ENCODE measurements at regions not wholly inside any gene's neighbourhood (a gene's known extent, or its start where the extent isn't known, plus 50 kb on each side); places are given as distances from the start of the nearest gene placed in this dataset.

DNA sequence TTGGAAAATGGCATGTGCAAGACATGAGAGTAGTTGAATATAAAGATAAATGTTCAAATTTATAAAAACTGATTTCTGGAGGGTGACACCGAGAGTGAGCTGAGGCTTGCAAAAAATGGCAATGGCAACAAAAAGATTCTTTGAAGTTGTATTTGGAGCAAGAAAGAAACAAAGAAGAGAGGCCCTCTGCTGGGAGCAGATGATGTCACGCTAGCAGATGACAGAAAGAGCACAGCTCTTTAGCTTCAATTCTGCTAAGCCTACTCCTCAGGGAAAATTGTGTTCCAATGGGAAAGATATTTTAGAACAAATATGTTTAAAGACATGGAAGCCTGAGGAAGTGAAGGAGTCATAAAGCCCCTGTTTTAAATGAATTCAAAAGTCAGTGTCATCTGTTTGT is 125.3 kb upstream of the NOX3 start:
- TF ChIP-seq CTCF (IDR thresholded peaks at IDR 0.05), result no peak
- TF ChIP-seq POLR2A (IDR thresholded peaks at IDR 0.05), result no peak
- no peak for TF ChIP-seq POLR2AphosphoS5 (IDR thresholded peaks at IDR 0.05)

Data from stomach (tissue), 4 donors.